ENCODE measurements at regions not wholly inside any gene's neighbourhood (a gene's known extent, or its start where the extent isn't known, plus 50 kb on each side); places are given as distances from the start of the nearest gene placed in this dataset.

GRCh38 chr9:13917534-13917933, 396.4 kb downstream of the NFIB start:
- TF ChIP-seq CTCF (IDR thresholded peaks at IDR 0.05): no peak
- TF ChIP-seq REST (IDR thresholded peaks at IDR 0.05; ENCODE audit: insufficient read depth in 1 of 2, low read depth in 2 of 2, low read length in 1 of 2): no peak
